ENCODE measurements at regions not wholly inside any gene's neighbourhood (a gene's known extent, or its start where the extent isn't known, plus 50 kb on each side); places are given as distances from the start of the nearest gene placed in this dataset.
"Not testable (repeated sequence)": the region's sequence is repeated elsewhere in the genome, so short reads cannot be mapped to it uniquely, and the experiment has no call there.

- H3K4me3 ChIP-seq (ENCODE audit: low read depth, poor library complexity, severe bottlenecking); intact Hi-C loops (cut with DNase I; ENCODE audit: low total_unique reads): not testable (repeated sequence)
- 60% methylated on average over 1 of the region's 24 CpGs; no CpG with 5 or more reads in 1 of the 2 donors for WGBS, 2 donors
- peak in 1 of 2 donors; percentile 74 for DNase-seq (ENCODE audit: low spot score in 2 of 2)
These were observed 4395.7 kb upstream of the TPTE start for GRCh38 chr21:6125549-6126240.

- peak in 1 of 2 donors; percentile 84 for DNase-seq (ENCODE audit: low spot score in 2 of 2)
- intact Hi-C loops (cut with DNase I; ENCODE audit: low total_unique reads); H3K4me3 ChIP-seq (ENCODE audit: low read depth, poor library complexity, severe bottlenecking): not testable (repeated sequence)
- whole genome bisulfite sequencing, 2 donors = 47% methylated on average over 3 of the region's 43 CpGs; no CpG with 5 or more reads in 1 of the 2 donors
These were observed 4394.2 kb upstream of the TPTE start for GRCh38 chr21:6126976-6127732.

- intact Hi-C loops (cut with DNase I; ENCODE audit: low total_unique reads); H3K4me3 ChIP-seq (ENCODE audit: low read depth, poor library complexity, severe bottlenecking); DNase-seq (ENCODE audit: low spot score in 2 of 2): not testable (repeated sequence)
- no CpG with 5 or more reads among the region's 13 CpGs for WGBS, 2 donors
These were observed 4390.6 kb upstream of the TPTE start for GRCh38 chr21:6130734-6131133.

- H3K4me3 ChIP-seq (ENCODE audit: low read depth, poor library complexity, severe bottlenecking); intact Hi-C loops (cut with DNase I; ENCODE audit: low total_unique reads); DNase-seq (ENCODE audit: low spot score in 2 of 2): not testable (repeated sequence)
- whole genome bisulfite sequencing, 2 donors = no CpG with 5 or more reads among the region's 11 CpGs
These were observed 4388.0 kb upstream of the TPTE start for GRCh38 chr21:6133373-6133772.

GRCh38 chr21:6133852-6134630 lies 4387.3 kb upstream of the TPTE start:
- DNase-seq (ENCODE audit: low spot score in 2 of 2); H3K4me3 ChIP-seq (ENCODE audit: low read depth, poor library complexity, severe bottlenecking); intact Hi-C loops (cut with DNase I; ENCODE audit: low total_unique reads): not testable (repeated sequence)
- no CpG with 5 or more reads among the region's 22 CpGs for WGBS, 2 donors

- intact Hi-C loops (cut with DNase I; ENCODE audit: low total_unique reads); H3K4me3 ChIP-seq (ENCODE audit: low read depth, poor library complexity, severe bottlenecking); DNase-seq (ENCODE audit: low spot score in 2 of 2): not testable (repeated sequence)
- WGBS, 2 donors = no CpG with 5 or more reads among the region's 11 CpGs
These were observed 4384.7 kb upstream of the TPTE start for GRCh38 chr21:6136732-6137131.

GRCh38 chr21:6138244-6139136 lies 4382.9 kb upstream of the TPTE start:
- DNase-seq (ENCODE audit: low spot score in 2 of 2); H3K4me3 ChIP-seq (ENCODE audit: low read depth, poor library complexity, severe bottlenecking); intact Hi-C loops (cut with DNase I; ENCODE audit: low total_unique reads): not testable (repeated sequence)
- no CpG with 5 or more reads among the region's 46 CpGs for WGBS, 2 donors

GRCh38 chr21:6139331-6139730 lies 4382.1 kb upstream of the TPTE start:
- intact Hi-C loops (cut with DNase I; ENCODE audit: low total_unique reads); DNase-seq (ENCODE audit: low spot score in 2 of 2); H3K4me3 ChIP-seq (ENCODE audit: low read depth, poor library complexity, severe bottlenecking): not testable (repeated sequence)
- no CpG with 5 or more reads among the region's 10 CpGs for WGBS, 2 donors

- H3K4me3 ChIP-seq (ENCODE audit: low read depth, poor library complexity, severe bottlenecking); intact Hi-C loops (cut with DNase I; ENCODE audit: low total_unique reads); DNase-seq (ENCODE audit: low spot score in 2 of 2): not testable (repeated sequence)
- no CpG with 5 or more reads among the region's 3 CpGs for WGBS, 2 donors
These were observed 4381.5 kb upstream of the TPTE start for GRCh38 chr21:6139862-6140261.

GRCh38 chr21:6140467-6141137 lies 4380.8 kb upstream of the TPTE start:
- no CpG with 5 or more reads among the region's 27 CpGs for WGBS, 2 donors
- DNase-seq (ENCODE audit: low spot score in 2 of 2); intact Hi-C loops (cut with DNase I; ENCODE audit: low total_unique reads); H3K4me3 ChIP-seq (ENCODE audit: low read depth, poor library complexity, severe bottlenecking): not testable (repeated sequence)

- no CpG with 5 or more reads among the region's 14 CpGs for WGBS, 2 donors
- H3K4me3 ChIP-seq (ENCODE audit: low read depth, poor library complexity, severe bottlenecking); DNase-seq (ENCODE audit: low spot score in 2 of 2); intact Hi-C loops (cut with DNase I; ENCODE audit: low total_unique reads): not testable (repeated sequence)
These were observed 4380.3 kb upstream of the TPTE start for GRCh38 chr21:6141138-6141474.

GRCh38 chr21:6153154-6153553 lies 4368.2 kb upstream of the TPTE start:
- intact Hi-C loops (cut with DNase I; ENCODE audit: low total_unique reads); DNase-seq (ENCODE audit: low spot score in 2 of 2); H3K4me3 ChIP-seq (ENCODE audit: low read depth, poor library complexity, severe bottlenecking): not testable (repeated sequence)
- WGBS, 2 donors = no CpG with 5 or more reads among the region's 4 CpGs

- intact Hi-C loops (cut with DNase I; ENCODE audit: low total_unique reads); H3K4me3 ChIP-seq (ENCODE audit: low read depth, poor library complexity, severe bottlenecking); DNase-seq (ENCODE audit: low spot score in 2 of 2): not testable (repeated sequence)
- WGBS, 2 donors = no CpG with 5 or more reads among the region's 30 CpGs
These were observed 4366.7 kb upstream of the TPTE start for GRCh38 chr21:6154524-6155320.

Data from lower leg skin (tissue), 3 donors.